ENCODE measurements at regions not wholly inside any gene's neighbourhood (a gene's known extent, or its start where the extent isn't known, plus 50 kb on each side); places are given as distances from the start of the nearest gene placed in this dataset.
"Not testable (repeated sequence)": the region's sequence is repeated elsewhere in the genome, so short reads cannot be mapped to it uniquely, and the experiment has no call there.

GRCh38 chr6:48611332-48611731 is 500.3 kb upstream of the PTCHD4 start:
- TF ChIP-seq EP300 (IDR thresholded peaks at IDR 0.05): no peak
- 45 to 52% methylated on average over 3 of the region's 3 CpGs for WGBS, 2 donors (ENCODE audit: low coverage in 1 of 2)
- ATAC-seq: no peak
- H3K27ac ChIP-seq: no peak overlapping the region
- no peaks in the 10 kb centered on the region for H3K4me1 ChIP-seq
- no peaks in the 10 kb centered on the region for H3K9me3 ChIP-seq
- no peaks in the 10 kb centered on the region for H3K27me3 ChIP-seq
- no peaks in the 10 kb centered on the region for H3K36me3 ChIP-seq
- no peak overlapping the region for H3K4me3 ChIP-seq

DNA sequence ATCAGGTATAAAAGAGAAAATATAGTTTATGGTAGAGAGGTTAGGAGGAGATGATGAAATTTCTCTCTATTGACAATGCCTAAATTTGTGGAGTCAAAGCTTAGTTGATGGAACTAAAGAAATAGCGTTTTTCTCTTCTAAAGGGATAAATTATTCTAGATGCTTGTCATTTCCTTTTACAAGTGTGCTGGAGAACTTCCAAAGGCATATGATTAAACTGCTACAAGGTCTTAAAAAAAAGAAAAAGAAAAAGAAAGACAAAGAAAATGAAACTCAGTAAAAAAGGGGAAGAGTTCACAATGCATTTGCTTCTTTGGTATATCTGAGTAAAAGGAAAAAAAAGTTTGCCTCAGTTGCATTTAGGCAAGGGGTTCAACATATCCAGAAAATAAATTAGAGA is 499.8 kb upstream of the PTCHD4 start:
- Histone ChIP-seq H3K4me3 (no peak overlapping the region), H3K4me1 (no peaks in the 10 kb centered on the region), H3K27me3 (no peaks in the 10 kb centered on the region), H3K36me3 (no peaks in the 10 kb centered on the region), H3K27ac (no peak overlapping the region), H3K9me3 (no peaks in the 10 kb centered on the region)
- WGBS, 2 donors (ENCODE audit: low coverage in 1 of 2): 13 to 64% methylated on average over 1 of the region's 1 CpG
- no peak for ATAC-seq
- TF ChIP-seq POLR2AphosphoS5 (IDR thresholded peaks at IDR 0.05) (no peak), EP300 (IDR thresholded peaks at IDR 0.05) (no peak), POLR2A (IDR thresholded peaks at IDR 0.05) (no peak), CTCF (IDR thresholded peaks at IDR 0.05) (no peak)

- TF ChIP-seq CTCF (IDR thresholded peaks at IDR 0.05): no peak
- TF ChIP-seq EP300 (IDR thresholded peaks at IDR 0.05): no peak
- no peak for TF ChIP-seq POLR2AphosphoS5 (IDR thresholded peaks at IDR 0.05)
- no peak for TF ChIP-seq POLR2A (IDR thresholded peaks at IDR 0.05)
- no peaks in the 10 kb centered on the region for H3K36me3 ChIP-seq
- H3K4me1 ChIP-seq: no peaks in the 10 kb centered on the region
- ATAC-seq: no peak
- H3K9me3 ChIP-seq: no peaks in the 10 kb centered on the region
- no peak overlapping the region for H3K27ac ChIP-seq
- H3K27me3 ChIP-seq: no peaks in the 10 kb centered on the region
- H3K4me3 ChIP-seq: no peak overlapping the region
Measured at GRCh38 chr6:48606618-48607017, 495.6 kb upstream of the PTCHD4 start.

- whole genome bisulfite sequencing, 2 donors (ENCODE audit: low coverage in 1 of 2): 61 to 88% methylated on average over 3 of the region's 3 CpGs
- H3K27ac ChIP-seq: no peak overlapping the region
- TF ChIP-seq POLR2AphosphoS5 (IDR thresholded peaks at IDR 0.05): no peak
- no peak for TF ChIP-seq EP300 (IDR thresholded peaks at IDR 0.05)
- no peak for TF ChIP-seq POLR2A (IDR thresholded peaks at IDR 0.05)
- TF ChIP-seq CTCF (IDR thresholded peaks at IDR 0.05): no peak
- H3K9me3 ChIP-seq: no peaks in the 10 kb centered on the region
- H3K4me1 ChIP-seq: no peaks in the 10 kb centered on the region
- no peak overlapping the region for H3K4me3 ChIP-seq
- ATAC-seq: no peak
- no peaks in the 10 kb centered on the region for H3K36me3 ChIP-seq
- no peaks in the 10 kb centered on the region for H3K27me3 ChIP-seq
Measured at GRCh38 chr6:48597951-48598350, 487.0 kb upstream of the PTCHD4 start.

DNA sequence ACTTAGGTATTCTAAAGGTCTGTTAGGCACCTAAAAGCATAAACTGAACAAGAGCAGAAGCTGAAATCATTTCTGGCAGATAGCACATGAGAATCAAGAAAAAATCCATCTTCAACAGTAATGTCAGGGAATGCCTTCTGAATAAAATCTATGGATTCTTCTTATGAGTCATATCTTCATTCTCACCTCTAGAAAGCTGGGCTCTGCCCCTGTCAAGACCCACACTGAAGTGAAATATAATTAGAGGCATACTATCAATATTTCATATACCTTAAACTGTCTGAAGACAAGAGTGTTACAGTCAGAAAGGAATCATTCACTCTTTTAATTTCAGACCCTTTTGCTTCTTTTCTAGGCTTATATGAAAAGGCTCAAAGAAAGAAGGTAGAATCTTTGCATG is 485.8 kb upstream of the PTCHD4 start:
- H3K27me3 ChIP-seq: no peaks in the 10 kb centered on the region
- no peak for TF ChIP-seq CTCF (IDR thresholded peaks at IDR 0.05)
- no peak for TF ChIP-seq EP300 (IDR thresholded peaks at IDR 0.05)
- no peak for TF ChIP-seq POLR2AphosphoS5 (IDR thresholded peaks at IDR 0.05)
- TF ChIP-seq POLR2A (IDR thresholded peaks at IDR 0.05): no peak

GRCh38 chr6:48591158-48591557 is 480.2 kb upstream of the PTCHD4 start:
- not testable (repeated sequence) for H3K27ac ChIP-seq, H3K4me1 ChIP-seq, ATAC-seq, H3K27me3 ChIP-seq, H3K4me3 ChIP-seq, H3K36me3 ChIP-seq
- peaks cover 0 to 12% (median 0%) of the 10 kb centered on the region in 3 donors for H3K9me3 ChIP-seq

More for the DNA sequence above, 485.8 kb upstream of the PTCHD4 start:
- Histone ChIP-seq H3K36me3 (no peaks in the 10 kb centered on the region), H3K4me3 (no peak overlapping the region), H3K9me3 (no peaks in the 10 kb centered on the region), H3K4me1 (no peaks in the 10 kb centered on the region), H3K27ac (no peak overlapping the region)
- ATAC-seq: no peak

All from gastroesophageal sphincter (tissue), 4 donors.